Breast epithelium (tissue), 4 donors: ENCODE measurements at regions not wholly inside any gene's neighbourhood (a gene's known extent, or its start where the extent isn't known, plus 50 kb on each side); places are given as distances from the start of the nearest gene placed in this dataset.

Experiments used
- DNase-seq, 2 donors: peaks; one replicate each; pipeline ENCODE4 v3.0.0-alpha.2; 2019; ENCODE audit warnings: low spot score in 2 of 2
- H3K27ac ChIP-seq, 2 donors: fragments of 200-600 bp; sonication (generic) in 1 of 2; one replicate each; pipeline ENCODE4 v1.5.1; 2016 to 2019; ENCODE audit warnings: mild to moderate bottlenecking in 1 of 2
- H3K27me3 ChIP-seq, 2 donors: fragments of 200-600 bp; sonication (generic) in 1 of 2; one replicate each; pipeline versions ENCODE4 v1.5.1 to v1.6.0; 2017 to 2019; ENCODE audit warnings: control low read depth in 1 of 2, mild to moderate bottlenecking in 1 of 2
- H3K36me3 ChIP-seq: fragments of 200-600 bp; one replicate; pipeline ENCODE4 v1.5.1; 2019
- H3K4me1 ChIP-seq, 2 donors: fragments of 200-600 bp; sonication (generic); one replicate each; pipeline ENCODE4 v1.5.1; 2016 to 2019; ENCODE audit warnings: control low read depth in 1 of 2
- H3K4me3 ChIP-seq, 3 donors: fragments of 200-600 bp; sonication (generic); 1 replicate in 2 of 3; 2 replicates in 1 of 3; pipeline ENCODE4 v1.5.1; 2016 to 2019; ENCODE audit warnings: mild to moderate bottlenecking in 3 of 3, moderate library complexity in 2 of 3
- H3K9me3 ChIP-seq, 2 donors: fragments of 200-600 bp; sonication (generic) in 1 of 2; one replicate each; pipeline ENCODE4 v1.5.1; 2016 to 2019; ENCODE audit warnings: control low read depth in 1 of 2
- CTCF ChIP-seq, 3 donors: fragments of 450-650 bp; IDR thresholded peaks; one replicate each; pipeline ENCODE4 v1.5.1; 2016 to 2017; ENCODE audit warnings: antibody characterized with exemption in 3 of 3, mild to moderate bottlenecking in 3 of 3, moderate library complexity in 3 of 3
- POLR2A ChIP-seq: fragments of 450-650 bp; IDR thresholded peaks from one replicate; pipeline ENCODE4 v1.6.1; 2016; ENCODE audit warnings: antibody characterized with exemption, mild to moderate bottlenecking, moderate library complexity
- POLR2AphosphoS5 ChIP-seq, 3 donors: sonication (generic); formaldehyde crosslinking; IDR thresholded peaks; one replicate each; pipeline ENCODE4 v1.6.1; 2017; ENCODE audit warnings: antibody characterized with exemption in 3 of 3
- intact Hi-C: fragments of 100-400 bp; cut with DNase I; formaldehyde crosslinking; loops from one replicate; pipeline ENCODE4 v1.15.1; 2023; ENCODE audit warnings: low total_unique reads

- TF ChIP-seq CTCF (IDR thresholded peaks at IDR 0.05) (no peak), POLR2AphosphoS5 (IDR thresholded peaks at IDR 0.05) (no peak), POLR2A (no peak)
- intact Hi-C loops = no loop called here
- H3K4me1 ChIP-seq = no peaks in the 10 kb centered on the region
- no peak overlapping the region for H3K27ac ChIP-seq
- H3K27me3 ChIP-seq = no peaks in the 10 kb centered on the region
- DNase-seq = no peak
- H3K4me3 ChIP-seq = no peak overlapping the region
- no peaks in the 10 kb centered on the region for H3K36me3 ChIP-seq
- H3K9me3 ChIP-seq = no peaks in the 10 kb centered on the region
Measured at GRCh38 chr4:153148791-153149190, 55.5 kb upstream of the TRIM2 start.

- intact Hi-C loops = no loop called here
- Histone ChIP-seq H3K27ac (peak overlapping the region in 1 of 2 donors; percentile 80), H3K9me3 (no peaks in the 10 kb centered on the region), H3K4me3 (peak overlapping the region in 2 of 3 donors; percentile 63 to 80), H3K36me3 (no peaks in the 10 kb centered on the region), H3K27me3 (no peaks in the 10 kb centered on the region), H3K4me1 (no peaks in the 10 kb centered on the region)
- DNase-seq = peak in 1 of 2 donors; percentile 44
- TF ChIP-seq CTCF (IDR thresholded peaks at IDR 0.05) = no peak
- no peak for TF ChIP-seq POLR2A
- no peak for TF ChIP-seq POLR2AphosphoS5 (IDR thresholded peaks at IDR 0.05)
Measured at GRCh38 chr4:153151535-153152455, 52.4 kb upstream of the TRIM2 start.

GRCh38 chr4:153152501-153153338, 51.5 kb upstream of the TRIM2 start:
- Histone ChIP-seq H3K36me3 (no peaks in the 10 kb centered on the region), H3K27ac (peak overlapping the region; percentile 80 to 85), H3K4me1 (no peaks in the 10 kb centered on the region), H3K9me3 (no peaks in the 10 kb centered on the region), H3K4me3 (peak overlapping the region; percentile 47 to 80 (median 63)), H3K27me3 (no peaks in the 10 kb centered on the region)
- no peak for DNase-seq
- no peak for TF ChIP-seq POLR2A
- TF ChIP-seq CTCF (IDR thresholded peaks at IDR 0.05) = no peak
- TF ChIP-seq POLR2AphosphoS5 (IDR thresholded peaks at IDR 0.05) = no peak
- intact Hi-C loops = no loop called here

- DNase-seq = peak in 1 of 2 donors; percentile 28
Measured at GRCh38 chr4:153153339-153153871, 50.8 kb upstream of the TRIM2 start.

More at GRCh38 chr4:153153339-153153871, 50.8 kb upstream of the TRIM2 start:
- intact Hi-C loops = no loop called here
- no peaks in the 10 kb centered on the region for H3K9me3 ChIP-seq
- peak overlapping the region; percentile 47 to 80 (median 63) for H3K4me3 ChIP-seq
- H3K27ac ChIP-seq = peak overlapping the region; percentile 80 to 85
- H3K27me3 ChIP-seq = no peaks in the 10 kb centered on the region
- no peaks in the 10 kb centered on the region for H3K4me1 ChIP-seq
- no peak for TF ChIP-seq CTCF (IDR thresholded peaks at IDR 0.05)
- TF ChIP-seq POLR2AphosphoS5 (IDR thresholded peaks at IDR 0.05) = peak in 1 of 3 donors; percentile 12
- no peaks in the 10 kb centered on the region for H3K36me3 ChIP-seq
